PC-9 (cell line): ENCODE measurements at regions not wholly inside any gene's neighbourhood (a gene's known extent, or its start where the extent isn't known, plus 50 kb on each side); places are given as distances from the start of the nearest gene placed in this dataset.
"Not testable (repeated sequence)": the region's sequence is repeated elsewhere in the genome, so short reads cannot be mapped to it uniquely, and the experiment has no call there.

Experiments used
- BruUV-seq: library from RNA; stranded (reverse); fragments of 400-500 nt; replicated peaks from 2 replicates; lab custom pipeline; 2021; lab: Mats Ljungman, UMichigan
- CTCF ChIA-PET: fragments of 300-600 bp; sonication (Branson Sonifier 250); formaldehyde crosslinking; loops from one replicate; lab custom pipeline; 2022; ENCODE audit warnings: antibody characterized with exemption; lab: Charles Lee
- POLR2A ChIA-PET: fragments of 300-600 bp; sonication (Branson Sonifier 250); formaldehyde crosslinking; loops from one replicate; lab custom pipeline; 2022; ENCODE audit warnings: antibody characterized with exemption; ENCODE audit not compliant: unreplicated experiment; lab: Charles Lee
- DNase-seq, 2 experiments: peaks; one replicate each; pipeline versions ENCODE4 v3.0.0 to v3.0.0-alpha.2; 2015 to 2022; ENCODE audit warnings: mixed read lengths in 1 of 2
- H2AFZ ChIP-seq: fragments of 200-600 bp; sonication (generic); 2 replicates; pipeline ENCODE4 v1.8.1; 2017; ENCODE audit warnings: antibody characterized with exemption
- H3F3A ChIP-seq: fragments of 200-600 bp; sonication (generic); 2 replicates; pipeline ENCODE4 v1.8.1; 2017; ENCODE audit warnings: antibody characterized with exemption, mild to moderate bottlenecking, low read depth; ENCODE audit not compliant: insufficient read depth
- H3K27ac ChIP-seq: fragments of 200-600 bp; sonication (generic); 2 replicates; pipeline ENCODE4 v1.6.1; 2016; ENCODE audit warnings: mixed run types
- H3K27me3 ChIP-seq: fragments of 200-600 bp; sonication (generic); 2 replicates; pipeline ENCODE4 v1.6.1; 2016; ENCODE audit warnings: low read depth, mixed run types; ENCODE audit not compliant: insufficient read depth
- H3K36me3 ChIP-seq: fragments of 200-600 bp; sonication (generic); 2 replicates; pipeline ENCODE4 v1.6.1; 2016; ENCODE audit warnings: low read depth, mixed run types
- H3K4me1 ChIP-seq: fragments of 200-600 bp; sonication (generic); replicated peaks from 2 replicates; pipeline ENCODE4 v1.6.1; 2016; ENCODE audit warnings: mixed run types; ENCODE audit not compliant: insufficient read depth
- H3K4me2 ChIP-seq: fragments of 200-600 bp; sonication (generic); 2 replicates; pipeline ENCODE4 v1.6.1; 2017; ENCODE audit warnings: mixed run types
- H3K4me3 ChIP-seq: fragments of 200-600 bp; sonication (generic); 2 replicates; pipeline ENCODE4 v1.6.1; 2016; ENCODE audit warnings: mixed run types
- H3K79me2 ChIP-seq: fragments of 200-600 bp; sonication (generic); 2 replicates; pipeline ENCODE4 v1.6.1; 2017; ENCODE audit warnings: low read depth, mixed run types
- H3K9me2 ChIP-seq: fragments of 200-600 bp; sonication (generic); 2 replicates; pipeline ENCODE4 v1.8.1; 2017; ENCODE audit warnings: mild to moderate bottlenecking; ENCODE audit not compliant: insufficient read depth
- H3K9me3 ChIP-seq: fragments of 200-600 bp; sonication (generic); 2 replicates; pipeline ENCODE4 v1.8.1; 2016; ENCODE audit warnings: low read depth; ENCODE audit not compliant: insufficient read depth
- H4K20me1 ChIP-seq: fragments of 200-600 bp; sonication (generic); 2 replicates; pipeline ENCODE4 v1.8.1; 2017; ENCODE audit not compliant: insufficient read depth
- CTCF ChIP-seq: fragments of 200-600 bp; sonication (generic); conservative IDR thresholded peaks from 2 replicates; pipeline ENCODE4 v1.6.1; 2017; ENCODE audit warnings: mixed run types, antibody characterized with exemption, mild to moderate bottlenecking, moderate library complexity
- EZH2 ChIP-seq: fragments of 200-600 bp; sonication (generic); IDR thresholded peaks from 2 replicates; pipeline ENCODE4 v1.8.0; 2017; ENCODE audit warnings: antibody characterized with exemption, low read depth
- intact Hi-C: fragments of 100-400 bp; cut with micrococcal nuclease; formaldehyde crosslinking; loops from one replicate; pipeline ENCODE4 v1.10.0; 2022; ENCODE audit not compliant: unreplicated experiment

GRCh38 chr4:38414410-38414809, 249.6 kb upstream of the KLF3 start:
- POLR2A ChIA-PET: no interaction called here
- TF ChIP-seq EZH2: no peak
- no peak for TF ChIP-seq CTCF
- H3K36me3 ChIP-seq: no peaks in the 10 kb centered on the region
- no peaks in the 10 kb centered on the region; the same call in 1 of the 2 replicates for H3K9me3 ChIP-seq
- BruUV-seq: no TSS peak
- H3K4me1 ChIP-seq: peaks cover 10% of the 10 kb centered on the region
- no peak overlapping the region for H3K4me2 ChIP-seq
- H3F3A ChIP-seq: no peaks in the 10 kb centered on the region
- H3K27me3 ChIP-seq: no peaks in the 10 kb centered on the region
- no peaks in the 10 kb centered on the region for H4K20me1 ChIP-seq
- no peak overlapping the region for H2AFZ ChIP-seq
- no peaks in the 10 kb centered on the region for H3K79me2 ChIP-seq
- no peak overlapping the region for H3K4me3 ChIP-seq
- CTCF ChIA-PET: no interaction called here
- H3K9me2 ChIP-seq: no peaks in the 10 kb centered on the region
- no peak overlapping the region for H3K27ac ChIP-seq
- DNase-seq: no peak
- intact Hi-C loops: no loop called here

- H3K9me2 ChIP-seq: no peaks in the 10 kb centered on the region
- no peak overlapping the region for H2AFZ ChIP-seq
These were observed 248.3 kb upstream of the KLF3 start for GRCh38 chr4:38415682-38416081.

GRCh38 chr4:38416450-38417014, 247.5 kb upstream of the KLF3 start:
- DNase-seq: no peak
- H3K9me3 ChIP-seq: no peaks in the 10 kb centered on the region; the same call in 1 of the 2 replicates
- no peaks in the 10 kb centered on the region for H4K20me1 ChIP-seq
- no peaks in the 10 kb centered on the region for H3K36me3 ChIP-seq
- intact Hi-C loops: no loop called here
- no peaks in the 10 kb centered on the region for H3K9me2 ChIP-seq
- no peak overlapping the region for H2AFZ ChIP-seq
- no TSS peak for BruUV-seq
- H3F3A ChIP-seq: no peaks in the 10 kb centered on the region
- H3K4me2 ChIP-seq: no peak overlapping the region
- no peak overlapping the region for H3K4me3 ChIP-seq
- H3K4me1 ChIP-seq: peaks cover 10% of the 10 kb centered on the region
- ChIA-PET CTCF (no interaction called here), POLR2A (no interaction called here)
- H3K79me2 ChIP-seq: no peaks in the 10 kb centered on the region
- no peaks in the 10 kb centered on the region for H3K27me3 ChIP-seq
- no peak overlapping the region for H3K27ac ChIP-seq
- TF ChIP-seq EZH2: no peak
- no peak for TF ChIP-seq CTCF

More at GRCh38 chr4:38415682-38416081, 248.3 kb upstream of the KLF3 start:
- Histone ChIP-seq H3K9me3 (no peaks in the 10 kb centered on the region; the same call in 1 of the 2 replicates), H4K20me1 (no peaks in the 10 kb centered on the region), H3K36me3 (no peaks in the 10 kb centered on the region), H3F3A (no peaks in the 10 kb centered on the region), H3K4me2 (no peak overlapping the region), H3K4me3 (no peak overlapping the region), H3K79me2 (no peaks in the 10 kb centered on the region), H3K27ac (no peak overlapping the region), H3K4me1 (peaks cover 10% of the 10 kb centered on the region), H3K27me3 (no peaks in the 10 kb centered on the region)
- no peak for DNase-seq
- ChIA-PET CTCF (no interaction called here), POLR2A (no interaction called here)
- intact Hi-C loops: no loop called here
- BruUV-seq: no TSS peak
- TF ChIP-seq CTCF: no peak
- TF ChIP-seq EZH2: no peak

GRCh38 chr4:38420254-38420653, 243.7 kb upstream of the KLF3 start:
- BruUV-seq, intact Hi-C loops: not testable (repeated sequence)

More at GRCh38 chr4:38420254-38420653, 243.7 kb upstream of the KLF3 start:
- CTCF ChIA-PET, H3K9me3 ChIP-seq, H3F3A ChIP-seq, H3K4me3 ChIP-seq, H3K9me2 ChIP-seq, POLR2A ChIA-PET, H3K79me2 ChIP-seq, H3K4me1 ChIP-seq, H3K36me3 ChIP-seq, H4K20me1 ChIP-seq, H3K4me2 ChIP-seq, H2AFZ ChIP-seq, H3K27me3 ChIP-seq, H3K27ac ChIP-seq, DNase-seq: not testable (repeated sequence)
